Stomach (tissue), 4 donors: ENCODE measurements at regions not wholly inside any gene's neighbourhood (a gene's known extent, or its start where the extent isn't known, plus 50 kb on each side); places are given as distances from the start of the nearest gene placed in this dataset.

Experiments
- CTCF ChIP-seq, 7 experiments: fragments of 450-650 bp in 4 of 7; fragments of 200-600 bp in 3 of 7; sonication (generic) in 3 of 7; IDR thresholded peaks; one replicate each; pipeline ENCODE4 v1.5.1; 2016 to 2019; ENCODE audit warnings: antibody characterized with exemption in 7 of 7, control low read depth in 2 of 7, mild to moderate bottlenecking in 1 of 7
- EP300 ChIP-seq: sonication (generic); formaldehyde crosslinking; IDR thresholded peaks from one replicate; pipeline ENCODE4 v1.6.1; 2017; ENCODE audit warnings: antibody characterized with exemption
- POLR2A ChIP-seq, 4 donors: fragments of 450-650 bp; IDR thresholded peaks; one replicate each; pipeline ENCODE4 v1.6.1; 2016; ENCODE audit warnings: antibody characterized with exemption in 4 of 4, control low read depth in 2 of 4, mild to moderate bottlenecking in 1 of 4, moderate library complexity in 1 of 4
- POLR2AphosphoS5 ChIP-seq, 3 donors: sonication (generic); formaldehyde crosslinking; IDR thresholded peaks; one replicate each; pipeline ENCODE4 v1.6.1; 2016; ENCODE audit warnings: antibody characterized with exemption in 3 of 3

GRCh38 chr13:81458170-81458569 is 1117.2 kb upstream of the SPRY2 start:
- TF ChIP-seq POLR2A (IDR thresholded peaks at IDR 0.05) (no peak), CTCF (IDR thresholded peaks at IDR 0.05) (no peak), EP300 (no peak), POLR2AphosphoS5 (IDR thresholded peaks at IDR 0.05) (no peak)
